OCI-LY7 (cell line): ENCODE measurements at regions not wholly inside any gene's neighbourhood (a gene's known extent, or its start where the extent isn't known, plus 50 kb on each side); places are given as distances from the start of the nearest gene placed in this dataset.

Source experiments
- BruUV-seq: library from RNA; stranded (reverse); fragments of 400-500 nt; replicated peaks from 2 replicates; lab custom pipeline; 2021; lab: Mats Ljungman, UMichigan
- CTCF ChIA-PET: fragments of 300-600 bp; sonication (Branson Sonifier 250); formaldehyde crosslinking; loops from one replicate; lab custom pipeline; 2022; ENCODE audit warnings: antibody characterized with exemption; ENCODE audit not compliant: unreplicated experiment; lab: Charles Lee
- POLR2A ChIA-PET: fragments of 300-600 bp; sonication (Branson Sonifier 250); formaldehyde crosslinking; loops from one replicate; lab custom pipeline; 2022; ENCODE audit warnings: antibody characterized with exemption; lab: Charles Lee
- DNase-seq: peaks from one replicate; pipeline ENCODE4 v3.0.0-alpha.2; 2015; ENCODE audit warnings: low spot score
- H2AFZ ChIP-seq: fragments of 200-600 bp; sonication (generic), shearing (Covaris generic); 2 replicates; pipeline ENCODE4 v1.6.1; 2014; ENCODE audit warnings: mild to moderate bottlenecking, antibody characterized with exemption, low read length, moderate library complexity
- H3K27ac ChIP-seq: fragments of 200-600 bp; sonication (generic); 2 replicates; pipeline ENCODE4 v1.5.1; 2014; ENCODE audit warnings: mixed run types, low read depth, mild to moderate bottlenecking, moderate library complexity, low read length, inconsistent platforms; ENCODE audit not compliant: poor library complexity, severe bottlenecking
- H3K36me3 ChIP-seq: fragments of 200-600 bp; sonication (generic); 2 replicates; pipeline ENCODE4 v1.6.1; 2014; ENCODE audit warnings: mild to moderate bottlenecking, antibody characterized with exemption, low read length, moderate library complexity, mixed read lengths; ENCODE audit not compliant: insufficient read depth
- H3K4me1 ChIP-seq: fragments of 200-600 bp; sonication (generic); 2 replicates; pipeline ENCODE4 v1.5.1; 2014; ENCODE audit warnings: mild to moderate bottlenecking, low read length; ENCODE audit not compliant: insufficient read depth, poor library complexity, severe bottlenecking
- H3K4me2 ChIP-seq: fragments of 200-600 bp; sonication (generic); 2 replicates; pipeline ENCODE4 v1.6.1; 2014; ENCODE audit warnings: mild to moderate bottlenecking, low read length
- H3K4me3 ChIP-seq: fragments of 200-600 bp; sonication (generic); 2 replicates; pipeline ENCODE4 v1.5.1; 2014; ENCODE audit warnings: mild to moderate bottlenecking, low read depth, low read length; ENCODE audit not compliant: poor library complexity, severe bottlenecking
- H3K79me2 ChIP-seq: fragments of 200-600 bp; sonication (generic); 2 replicates; pipeline ENCODE4 v1.6.1; 2016; ENCODE audit warnings: low read depth, mild to moderate bottlenecking, low read length, moderate library complexity, mixed read lengths; ENCODE audit not compliant: insufficient read depth
- H3K9me2 ChIP-seq: fragments of 200-600 bp; sonication (generic); 2 replicates; pipeline ENCODE4 v1.6.1; 2016; ENCODE audit warnings: mild to moderate bottlenecking, low read length, mixed read lengths; ENCODE audit not compliant: insufficient read depth
- H3K9me3 ChIP-seq: fragments of 200-600 bp; sonication (generic); 2 replicates; pipeline ENCODE4 v1.6.1; 2014; ENCODE audit warnings: mild to moderate bottlenecking, mixed run types, low read length, mixed read lengths
- H4K20me1 ChIP-seq: fragments of 200-600 bp; sonication (generic); 2 replicates; pipeline ENCODE4 v1.6.1; 2014; ENCODE audit warnings: mild to moderate bottlenecking, antibody characterized with exemption, low read length, moderate library complexity, mixed read lengths; ENCODE audit not compliant: insufficient read depth
- CTCF ChIP-seq: fragments of 200-600 bp; sonication (generic); conservative IDR thresholded peaks from 2 replicates; pipeline ENCODE4 v1.5.1; 2014; ENCODE audit warnings: mild to moderate bottlenecking, antibody characterized with exemption, low read length, moderate library complexity, mixed read lengths
- EZH2phosphoT487 ChIP-seq: fragments of 200-600 bp; sonication (generic); IDR thresholded peaks from 2 replicates; pipeline ENCODE4 v1.6.1; 2018; ENCODE audit warnings: low read depth, borderline replicate concordance, mild to moderate bottlenecking, mixed run types, antibody characterized with exemption, low read length, moderate library complexity, mixed read lengths
- intact Hi-C: fragments of 100-400 bp; cut with micrococcal nuclease; formaldehyde crosslinking; loops from one replicate; pipeline ENCODE4 v1.10.0; 2022; ENCODE audit not compliant: unreplicated experiment

GRCh38 chr7:65475040-65475726 is 101.5 kb downstream of the ZNF92 start:
- TSS peak; percentile 97 for BruUV-seq
- H3K4me3 ChIP-seq = peak overlapping the region; percentile 45
- intact Hi-C loops = loop anchor here (2.0 to 10.0 kb wide), 4 partner anchors 28 to 1160 kb away; partner anchors contain the start of genes ZNF273 and ZNF736
- no peaks in the 10 kb centered on the region for H3K9me2 ChIP-seq
- H4K20me1 ChIP-seq = no peaks in the 10 kb centered on the region
- peaks cover 86% of the 10 kb centered on the region for H3K9me3 ChIP-seq
- ChIA-PET POLR2A (interaction anchor here (0.8 to 2.2 kb wide), 10 partner anchors 8 to 565 kb away, joined by 3 to 16 read pairs (median 4); partner anchors contain the start of gene ZNF92), CTCF (interaction anchor here (0.7 kb wide), 1 partner anchor 13 kb away, joined by 3 read pairs; no protein-coding TSS in a partner anchor)
- H3K79me2 ChIP-seq = peaks cover 10% of the 10 kb centered on the region; the same call in 1 of the 2 replicates
- peaks cover 73% of the 10 kb centered on the region for H3K36me3 ChIP-seq
- no peak for DNase-seq
- no peak for TF ChIP-seq EZH2phosphoT487
- TF ChIP-seq CTCF = peak; percentile 26; the same call in 1 of the 2 replicates
- peak overlapping the region; percentile 69 for H3K4me2 ChIP-seq
- peak overlapping the region; percentile 98 for H3K27ac ChIP-seq
- peak overlapping the region; percentile 22; the same call in 1 of the 2 replicates for H2AFZ ChIP-seq
- peaks cover 68% of the 10 kb centered on the region for H3K4me1 ChIP-seq

GRCh38 chr7:65475734-65476319 is 102.2 kb downstream of the ZNF92 start:
- peak overlapping the region; percentile 22; the same call in 1 of the 2 replicates for H2AFZ ChIP-seq
- no peaks in the 10 kb centered on the region for H4K20me1 ChIP-seq
- peaks cover 10% of the 10 kb centered on the region; the same call in 1 of the 2 replicates for H3K79me2 ChIP-seq
- POLR2A ChIA-PET = interaction anchor here (0.8 to 2.2 kb wide), 10 partner anchors 9 to 566 kb away, joined by 3 to 16 read pairs (median 4); partner anchors contain the start of gene ZNF92
- H3K4me2 ChIP-seq = peak overlapping the region; percentile 75
- TF ChIP-seq EZH2phosphoT487 = no peak
- no peak for TF ChIP-seq CTCF
- no peaks in the 10 kb centered on the region for H3K9me2 ChIP-seq
- peak; percentile 99 for DNase-seq
- peaks cover 82% of the 10 kb centered on the region for H3K9me3 ChIP-seq
- peak overlapping the region; percentile 60 for H3K4me3 ChIP-seq
- H3K4me1 ChIP-seq = peaks cover 65% of the 10 kb centered on the region
- peak overlapping the region; percentile 98 for H3K27ac ChIP-seq
- H3K36me3 ChIP-seq = peaks cover 76% of the 10 kb centered on the region
- intact Hi-C loops = loop anchor here (2.0 to 10.0 kb wide), 5 partner anchors 27 to 1161 kb away; partner anchors contain the start of genes ZNF273 and ZNF736
- CTCF ChIA-PET = interaction anchor here (0.7 kb wide), 1 partner anchor 14 kb away, joined by 3 read pairs; no protein-coding TSS in a partner anchor
- no TSS peak for BruUV-seq
